ENCODE measurements at regions not wholly inside any gene's neighbourhood (a gene's known extent, or its start where the extent isn't known, plus 50 kb on each side); places are given as distances from the start of the nearest gene placed in this dataset.
"Not testable (repeated sequence)": the region's sequence is repeated elsewhere in the genome, so short reads cannot be mapped to it uniquely, and the experiment has no call there.

GRCh38 chr4:64673121-64673520 lies 263.9 kb upstream of the TECRL start:
- DNase-seq; intact Hi-C loops (cut with DNase I): not testable (repeated sequence)

GRCh38 chr4:64670647-64671046 lies 261.4 kb upstream of the TECRL start:
- intact Hi-C loops (cut with DNase I): no loop called here
- DNase-seq: peak in 6 of 42 donors; percentile 4 to 39 (median 16)

- DNase-seq: no peak
- intact Hi-C loops (cut with DNase I): no loop called here
Observed at GRCh38 chr4:64643841-64644240, 234.6 kb upstream of the TECRL start.

- DNase-seq: no peak
Observed at GRCh38 chr4:64642936-64643335, 233.7 kb upstream of the TECRL start.

GRCh38 chr4:64640402-64640801 lies 231.2 kb upstream of the TECRL start:
- intact Hi-C loops (cut with DNase I); DNase-seq: not testable (repeated sequence)

More at GRCh38 chr4:64642936-64643335, 233.7 kb upstream of the TECRL start:
- intact Hi-C loops (cut with DNase I): no loop called here

- no peak for DNase-seq
- intact Hi-C loops (cut with DNase I): no loop called here
Observed at GRCh38 chr4:64625438-64625837, 216.2 kb upstream of the TECRL start.

- no peak for DNase-seq
Observed at GRCh38 chr4:64617800-64618199, 208.6 kb upstream of the TECRL start.

GRCh38 chr4:64614276-64614675 lies 205.0 kb upstream of the TECRL start:
- intact Hi-C loops (cut with DNase I): no loop called here
- no peak for DNase-seq

More at GRCh38 chr4:64617800-64618199, 208.6 kb upstream of the TECRL start:
- intact Hi-C loops (cut with DNase I): no loop called here

GRCh38 chr4:64613046-64613445 lies 203.8 kb upstream of the TECRL start:
- intact Hi-C loops (cut with DNase I): no loop called here
- no peak for DNase-seq

GRCh38 chr4:64598066-64598465 lies 188.8 kb upstream of the TECRL start:
- no peak for DNase-seq

GRCh38 chr4:64594723-64595122 lies 185.5 kb upstream of the TECRL start:
- intact Hi-C loops (cut with DNase I): no loop called here

More at GRCh38 chr4:64598066-64598465, 188.8 kb upstream of the TECRL start:
- intact Hi-C loops (cut with DNase I): no loop called here

GRCh38 chr4:64588507-64588906 lies 179.3 kb upstream of the TECRL start:
- intact Hi-C loops (cut with DNase I): no loop called here
- no peak for DNase-seq

More at GRCh38 chr4:64594723-64595122, 185.5 kb upstream of the TECRL start:
- no peak for DNase-seq

GRCh38 chr4:64584981-64585557 lies 175.8 kb upstream of the TECRL start:
- intact Hi-C loops (cut with DNase I): no loop called here
- DNase-seq: peak in 17 of 42 donors; percentile 7 to 51 (median 15)

- no peak for DNase-seq
- intact Hi-C loops (cut with DNase I): no loop called here
Observed at GRCh38 chr4:64584125-64584524, 174.9 kb upstream of the TECRL start.

GRCh38 chr4:64582492-64582891 lies 173.2 kb upstream of the TECRL start:
- intact Hi-C loops (cut with DNase I): no loop called here
- no peak for DNase-seq

GRCh38 chr4:64581422-64581821 lies 172.2 kb upstream of the TECRL start:
- DNase-seq: no peak
- intact Hi-C loops (cut with DNase I): no loop called here

- intact Hi-C loops (cut with DNase I): no loop called here
- no peak for DNase-seq
Observed at GRCh38 chr4:64564126-64564525, 154.9 kb upstream of the TECRL start.

GRCh38 chr4:64559571-64559970 lies 150.3 kb upstream of the TECRL start:
- intact Hi-C loops (cut with DNase I): no loop called here
- no peak for DNase-seq

GRCh38 chr4:64551125-64551524 lies 141.9 kb upstream of the TECRL start:
- DNase-seq: no peak
- intact Hi-C loops (cut with DNase I): no loop called here

GRCh38 chr4:64545593-64545992 lies 136.3 kb upstream of the TECRL start:
- intact Hi-C loops (cut with DNase I): no loop called here
- DNase-seq: no peak

GRCh38 chr4:64539234-64539849 lies 130.1 kb upstream of the TECRL start:
- intact Hi-C loops (cut with DNase I): loop anchor here (5.0 kb wide), 1 partner anchor 382 kb away; no protein-coding TSS in a partner anchor
- DNase-seq: peak in 38 of 42 donors; percentile 4 to 83 (median 54)
